H9 (cell line): ENCODE measurements at regions not wholly inside any gene's neighbourhood (a gene's known extent, or its start where the extent isn't known, plus 50 kb on each side); places are given as distances from the start of the nearest gene placed in this dataset.

Experiments used
- DNase-seq: peaks from one replicate; pipeline ENCODE4 v3.0.0-alpha.2; 2017
- H2AFZ ChIP-seq: one replicate; pipeline ENCODE4 v1.6.1; 2013; ENCODE audit warnings: mild to moderate bottlenecking, low read length, control low read depth, moderate library complexity
- H2AK5ac ChIP-seq: 2 replicates; pipeline ENCODE4 v1.6.1; 2013; ENCODE audit warnings: low read length, control low read depth, mixed read lengths; ENCODE audit not compliant: insufficient read length
- H2BK120ac ChIP-seq: one replicate; pipeline ENCODE4 v1.6.1; 2013; ENCODE audit warnings: low read depth, mild to moderate bottlenecking, low read length, control low read depth, inconsistent platforms; ENCODE audit not compliant: poor library complexity, severe bottlenecking
- H2BK12ac ChIP-seq: 2 replicates; pipeline ENCODE4 v1.6.1; 2013; ENCODE audit warnings: low read length, control low read depth, mixed read lengths, low read depth; ENCODE audit not compliant: insufficient read length
- H2BK15ac ChIP-seq: 2 replicates; pipeline ENCODE4 v1.6.1; 2013; ENCODE audit warnings: low read depth, low read length, control low read depth
- H2BK20ac ChIP-seq: one replicate; pipeline ENCODE4 v1.6.1; 2013; ENCODE audit warnings: low read depth, mild to moderate bottlenecking, low read length, control low read depth, inconsistent platforms; ENCODE audit not compliant: poor library complexity, severe bottlenecking
- H2BK5ac ChIP-seq: 2 replicates; pipeline ENCODE4 v1.6.1; 2013; ENCODE audit warnings: low read length, control low read depth, mixed read lengths; ENCODE audit not compliant: insufficient read length
- H3K14ac ChIP-seq: 2 replicates; pipeline ENCODE4 v1.6.1; 2013; ENCODE audit warnings: low read length, control low read depth; ENCODE audit not compliant: insufficient read depth
- H3K18ac ChIP-seq: 2 replicates; pipeline ENCODE4 v1.6.1; 2013; ENCODE audit warnings: low read depth, mild to moderate bottlenecking, mixed read lengths, low read length, control low read depth; ENCODE audit not compliant: insufficient read length
- H3K23ac ChIP-seq: 2 replicates; pipeline ENCODE4 v1.6.1; 2013; ENCODE audit warnings: low read length, control low read depth, mixed read lengths, low read depth; ENCODE audit not compliant: insufficient read length
- H3K23me2 ChIP-seq: 2 replicates; pipeline ENCODE4 v1.6.1; 2013; ENCODE audit warnings: low read depth, mild to moderate bottlenecking, mixed read lengths, low read length, control low read depth; ENCODE audit not compliant: insufficient read length, poor library complexity, severe bottlenecking
- H3K27ac ChIP-seq: 2 replicates; pipeline ENCODE4 v1.5.1; 2013; ENCODE audit warnings: low read length, control low read depth, mixed read lengths, low read depth; ENCODE audit not compliant: insufficient read length
- H3K27me3 ChIP-seq: 2 replicates; pipeline ENCODE4 v1.6.1; 2013; ENCODE audit warnings: low read length, control low read depth, inconsistent platforms; ENCODE audit not compliant: insufficient read depth
- H3K4ac ChIP-seq: 2 replicates; pipeline ENCODE4 v1.6.1; 2013; ENCODE audit warnings: low read depth, mild to moderate bottlenecking, control low read depth, inconsistent platforms, low read length, moderate library complexity
- H3K4me1 ChIP-seq: 2 replicates; pipeline ENCODE4 v1.6.1; 2013; ENCODE audit warnings: low read length, control low read depth, inconsistent platforms; ENCODE audit not compliant: insufficient read depth
- H3K4me2 ChIP-seq: 2 replicates; pipeline ENCODE4 v1.6.1; 2013; ENCODE audit warnings: low read length, control low read depth, mixed read lengths; ENCODE audit not compliant: insufficient read length, insufficient read depth
- H3K56ac ChIP-seq: 2 replicates; pipeline ENCODE4 v1.6.1; 2013; ENCODE audit warnings: low read depth, mild to moderate bottlenecking, mixed read lengths, low read length, control low read depth; ENCODE audit not compliant: insufficient read length
- H3K79me1 ChIP-seq: 2 replicates; pipeline ENCODE4 v1.6.1; 2013; ENCODE audit warnings: low read depth, mild to moderate bottlenecking, moderate library complexity, low read length, control low read depth, inconsistent platforms; ENCODE audit not compliant: insufficient read depth, poor library complexity, severe bottlenecking
- H3K79me2 ChIP-seq: 2 replicates; pipeline ENCODE4 v1.6.1; 2013; ENCODE audit warnings: low read length, control low read depth, inconsistent platforms; ENCODE audit not compliant: insufficient read depth
- H3K9ac ChIP-seq: 2 replicates; pipeline ENCODE4 v1.6.1; 2013; ENCODE audit warnings: low read length, control low read depth, mixed read lengths; ENCODE audit not compliant: insufficient read length; ENCODE audit errors: extremely low read depth
- H3K9me3 ChIP-seq: one replicate; pipeline ENCODE4 v1.6.1; 2013; ENCODE audit warnings: low read depth, low read length, inconsistent platforms; ENCODE audit not compliant: control insufficient read depth
- H3T11ph ChIP-seq: one replicate; pipeline ENCODE4 v1.6.1; 2013; ENCODE audit warnings: mild to moderate bottlenecking, low read length, control low read depth, inconsistent platforms
- H4K20me1 ChIP-seq: one replicate; pipeline ENCODE4 v1.6.1; 2013; ENCODE audit not compliant: control insufficient read depth, insufficient read length, insufficient read depth
- H4K5ac ChIP-seq: 2 replicates; pipeline ENCODE4 v1.6.1; 2013; ENCODE audit warnings: low read depth, mild to moderate bottlenecking, mixed read lengths, low read length, control low read depth; ENCODE audit not compliant: insufficient read length
- H4K8ac ChIP-seq: replicated peaks from 2 replicates; pipeline ENCODE4 v1.6.1; 2013; ENCODE audit warnings: low read length, control low read depth, mixed read lengths, low read depth; ENCODE audit not compliant: insufficient read length
- H4K91ac ChIP-seq: 2 replicates; pipeline ENCODE4 v1.6.1; 2013; ENCODE audit warnings: low read depth, mild to moderate bottlenecking, moderate library complexity, mixed read lengths, low read length, control low read depth; ENCODE audit not compliant: insufficient read length
- H3K27ac Mint-ChIP-seq, 3 experiments: 2 replicates in 2 of 3; 3 replicates in 1 of 3; pipeline ENCODE4 v1.8.0; 2020 to 2021; ENCODE audit warnings: mixed read lengths in 3 of 3, mild to moderate bottlenecking in 1 of 3, moderate library complexity in 1 of 3
- H3K27me3 Mint-ChIP-seq: 2 replicates; pipeline ENCODE4 v1.8.0; 2021; ENCODE audit warnings: low read depth, mild to moderate bottlenecking, moderate library complexity, mixed read lengths
- H3K36me3 Mint-ChIP-seq, 3 experiments: 2 replicates in 2 of 3; 3 replicates in 1 of 3; pipeline ENCODE4 v1.8.0; 2020 to 2021; ENCODE audit warnings: low read depth in 3 of 3, mixed read lengths in 3 of 3; ENCODE audit not compliant: insufficient read depth in 1 of 3
- H3K4me1 Mint-ChIP-seq, 2 experiments: 2 replicates each; pipeline ENCODE4 v1.8.0; 2020; ENCODE audit warnings: mixed read lengths in 2 of 2
- H3K4me3 Mint-ChIP-seq, 2 experiments: 2 replicates in 1 of 2; 3 replicates in 1 of 2; pipeline ENCODE4 v1.8.0; 2020 to 2021; ENCODE audit warnings: mild to moderate bottlenecking in 2 of 2, mixed read lengths in 2 of 2, moderate library complexity in 1 of 2
- H3K9me3 Mint-ChIP-seq, 2 experiments: 2 replicates in 1 of 2; 3 replicates in 1 of 2; pipeline ENCODE4 v1.8.0; 2020; ENCODE audit warnings: mild to moderate bottlenecking in 2 of 2, mixed read lengths in 2 of 2, moderate library complexity in 1 of 2
- WGBS: extraction: QIAGEN DNeasy Blood & Tissue Kit; methylation state at CpG from one replicate; pipeline ENCODE4 v1.1.7; 2013; ENCODE audit warnings: missing lambda C conversion rate, low lambda C conversion rate, mixed read lengths; ENCODE audit not compliant: insufficient read length; ENCODE audit errors: extremely low coverage; 5-methylcytosine and 5-hydroxymethylcytosine counted together
- TF ChIP-seq, protein P1 (sequence below): fragments of 200-600 bp; sonication (generic); conservative IDR thresholded peaks from 3 replicates; pipeline ENCODE4 v1.8.0; 2021; ENCODE audit warnings: antibody characterized with exemption, mild to moderate bottlenecking

DNA sequence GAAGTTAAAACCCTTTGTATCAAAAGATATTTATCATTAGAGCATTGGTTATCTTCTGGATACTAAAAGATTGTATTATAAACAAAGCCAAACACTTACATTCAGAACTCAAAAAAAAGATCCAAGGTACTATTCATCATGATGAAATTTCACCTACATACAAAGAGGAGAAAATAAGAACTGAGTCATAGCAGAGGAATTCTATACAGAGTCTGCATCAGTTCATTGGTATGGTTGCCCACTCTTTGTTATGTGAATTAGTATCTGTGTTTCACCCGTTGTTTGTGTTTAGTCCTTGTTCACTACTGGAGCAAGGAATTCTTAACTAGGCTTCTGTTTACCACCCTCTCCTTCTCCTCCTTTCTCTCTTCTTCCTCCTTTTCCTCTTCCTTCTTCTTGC is 157.9 kb downstream of the LNPK start:
- Histone ChIP-seq H4K5ac (no peak overlapping the region), H3K23me2 (no peaks in the 10 kb centered on the region), H3T11ph (no peak overlapping the region), H3K79me1 (no peaks in the 10 kb centered on the region), H3K4me2 (no peak overlapping the region), H3K23ac (no peak overlapping the region), H2AK5ac (no peak overlapping the region), H2BK15ac (no peak overlapping the region), H2BK12ac (no peak overlapping the region), H3K18ac (no peak overlapping the region), H3K14ac (no peak overlapping the region), H4K8ac (no peak overlapping the region), H2BK120ac (no peak overlapping the region), H3K9me3 (no peaks in the 10 kb centered on the region), H3K79me2 (no peaks in the 10 kb centered on the region), H2AFZ (no peak overlapping the region), H2BK5ac (no peak overlapping the region), H3K4ac (no peak overlapping the region), H4K20me1 (no peaks in the 10 kb centered on the region), H3K27ac (no peak overlapping the region), H3K27me3 (no peaks in the 10 kb centered on the region), H3K56ac (no peak overlapping the region), H3K9ac (no peak overlapping the region), H3K4me1 (peaks cover 7% of the 10 kb centered on the region; the same call in 1 of the 2 replicates), H4K91ac (no peak overlapping the region), H2BK20ac (no peak overlapping the region)
- Mint-ChIP-seq H3K27ac (peak overlapping the region; percentile 65 to 97 (median 90); a peak in 6 of 7 replicates), H3K9me3 (peaks cover 3 to 9% of the 10 kb centered on the region in 2 experiments; a peak in 3 of 5 replicates), H3K27me3 (no peaks in the 10 kb centered on the region), H3K36me3 (peaks cover 0 to 4% (median 0%) of the 10 kb centered on the region in 3 experiments; a peak in 1 of 7 replicates), H3K4me1 (peaks cover 32 to 38% of the 10 kb centered on the region in 2 experiments), H3K4me3 (peak overlapping the region in 1 of 2 experiments; percentile 41; a peak in 2 of 5 replicates)
- DNase-seq: no peak
- WGBS: no CpG with 5 or more reads among the region's 1 CpG
- TF ChIP-seq, protein P1, sequence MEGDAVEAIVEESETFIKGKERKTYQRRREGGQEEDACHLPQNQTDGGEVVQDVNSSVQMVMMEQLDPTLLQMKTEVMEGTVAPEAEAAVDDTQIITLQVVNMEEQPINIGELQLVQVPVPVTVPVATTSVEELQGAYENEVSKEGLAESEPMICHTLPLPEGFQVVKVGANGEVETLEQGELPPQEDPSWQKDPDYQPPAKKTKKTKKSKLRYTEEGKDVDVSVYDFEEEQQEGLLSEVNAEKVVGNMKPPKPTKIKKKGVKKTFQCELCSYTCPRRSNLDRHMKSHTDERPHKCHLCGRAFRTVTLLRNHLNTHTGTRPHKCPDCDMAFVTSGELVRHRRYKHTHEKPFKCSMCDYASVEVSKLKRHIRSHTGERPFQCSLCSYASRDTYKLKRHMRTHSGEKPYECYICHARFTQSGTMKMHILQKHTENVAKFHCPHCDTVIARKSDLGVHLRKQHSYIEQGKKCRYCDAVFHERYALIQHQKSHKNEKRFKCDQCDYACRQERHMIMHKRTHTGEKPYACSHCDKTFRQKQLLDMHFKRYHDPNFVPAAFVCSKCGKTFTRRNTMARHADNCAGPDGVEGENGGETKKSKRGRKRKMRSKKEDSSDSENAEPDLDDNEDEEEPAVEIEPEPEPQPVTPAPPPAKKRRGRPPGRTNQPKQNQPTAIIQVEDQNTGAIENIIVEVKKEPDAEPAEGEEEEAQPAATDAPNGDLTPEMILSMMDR: no peak
